ENCODE measurements at regions not wholly inside any gene's neighbourhood (a gene's known extent, or its start where the extent isn't known, plus 50 kb on each side); places are given as distances from the start of the nearest gene placed in this dataset.

GRCh38 chr3:23644099-23644498 lies 161.7 kb upstream of the UBE2E1 start:
- no peak overlapping the region for H3K27ac ChIP-seq
- no peaks in the 10 kb centered on the region for H3K27me3 ChIP-seq
- H3K36me3 ChIP-seq: no peaks in the 10 kb centered on the region
- TF ChIP-seq CTCF (IDR thresholded peaks at IDR 0.05): no peak
- H3K9me3 ChIP-seq: no peaks in the 10 kb centered on the region
- H3K4me1 ChIP-seq: no peaks in the 10 kb centered on the region
- DNase-seq: no peak
- intact Hi-C loops (cut with DNase I): no loop called here
- H3K4me3 ChIP-seq: no peak overlapping the region
- ATAC-seq: no peak

- no peak for TF ChIP-seq CTCF (IDR thresholded peaks at IDR 0.05)
- intact Hi-C loops (cut with DNase I): no loop called here
- H3K27me3 ChIP-seq: no peaks in the 10 kb centered on the region
- DNase-seq (no peak), ATAC-seq (no peak)
- H3K4me3 ChIP-seq: no peak overlapping the region
- H3K9me3 ChIP-seq: no peaks in the 10 kb centered on the region
- H3K36me3 ChIP-seq: no peaks in the 10 kb centered on the region
- H3K27ac ChIP-seq: no peak overlapping the region
- no peaks in the 10 kb centered on the region for H3K4me1 ChIP-seq
Observed at GRCh38 chr3:23644676-23645075, 161.1 kb upstream of the UBE2E1 start.

GRCh38 chr3:23645533-23646183 lies 160.1 kb upstream of the UBE2E1 start:
- DNase-seq: no peak
- TF ChIP-seq CTCF (IDR thresholded peaks at IDR 0.05): no peak
- Histone ChIP-seq H3K36me3 (no peaks in the 10 kb centered on the region), H3K9me3 (no peaks in the 10 kb centered on the region), H3K4me3 (no peak overlapping the region), H3K27me3 (no peaks in the 10 kb centered on the region), H3K4me1 (no peaks in the 10 kb centered on the region), H3K27ac (no peak overlapping the region)
- intact Hi-C loops (cut with DNase I): no loop called here
- ATAC-seq: no peak

- Histone ChIP-seq H3K4me1 (no peaks in the 10 kb centered on the region), H3K4me3 (no peak overlapping the region), H3K27ac (no peak overlapping the region), H3K27me3 (no peaks in the 10 kb centered on the region), H3K9me3 (no peaks in the 10 kb centered on the region), H3K36me3 (no peaks in the 10 kb centered on the region)
- ATAC-seq (no peak), DNase-seq (no peak)
- TF ChIP-seq CTCF (IDR thresholded peaks at IDR 0.05): no peak
- intact Hi-C loops (cut with DNase I): no loop called here
Observed at GRCh38 chr3:23646184-23646920, 159.4 kb upstream of the UBE2E1 start.

- intact Hi-C loops (cut with DNase I): no loop called here
- Histone ChIP-seq H3K36me3 (no peaks in the 10 kb centered on the region), H3K27me3 (no peaks in the 10 kb centered on the region), H3K4me3 (no peak overlapping the region), H3K9me3 (no peaks in the 10 kb centered on the region), H3K27ac (no peak overlapping the region), H3K4me1 (no peaks in the 10 kb centered on the region)
- ATAC-seq (no peak), DNase-seq (no peak)
- TF ChIP-seq CTCF (IDR thresholded peaks at IDR 0.05): no peak
Observed at GRCh38 chr3:23647706-23648258, 158.0 kb upstream of the UBE2E1 start.
